Occipital lobe (tissue), 1 donor: ENCODE measurements at regions not wholly inside any gene's neighbourhood (a gene's known extent, or its start where the extent isn't known, plus 50 kb on each side); places are given as distances from the start of the nearest gene placed in this dataset.
A peak's percentile ranks its signal among the peaks of the same experiment; 100 is the strongest.
"Not testable (repeated sequence)": the region's sequence is repeated elsewhere in the genome, so short reads cannot be mapped to it uniquely, and the experiment has no call there.

Experiments
- DNase-seq: peaks from one replicate; lab custom pipeline; 2025; lab: John Stamatoyannopoulos, UW

DNA sequence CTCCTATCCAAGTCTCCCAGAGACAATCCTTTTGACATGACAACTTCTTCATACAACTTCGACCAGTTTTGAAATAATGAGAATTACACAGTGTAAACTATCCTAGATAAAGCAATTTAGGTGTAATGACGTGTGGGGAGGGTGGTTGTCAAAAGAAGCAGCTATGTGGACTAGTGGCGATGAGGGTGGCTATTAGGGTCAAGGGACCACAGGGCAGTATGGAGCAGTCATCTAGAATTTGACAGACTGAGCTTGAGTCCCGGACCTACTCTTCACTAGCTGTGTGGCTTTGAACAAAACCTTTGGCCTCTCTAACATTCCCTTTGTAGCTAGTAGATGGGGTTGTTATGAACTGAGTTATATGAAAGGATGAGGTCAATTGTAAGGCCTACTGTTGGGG, 247.1 kb downstream of the HAPSTR1 start:
- DNase-seq, result no peak

DNA sequence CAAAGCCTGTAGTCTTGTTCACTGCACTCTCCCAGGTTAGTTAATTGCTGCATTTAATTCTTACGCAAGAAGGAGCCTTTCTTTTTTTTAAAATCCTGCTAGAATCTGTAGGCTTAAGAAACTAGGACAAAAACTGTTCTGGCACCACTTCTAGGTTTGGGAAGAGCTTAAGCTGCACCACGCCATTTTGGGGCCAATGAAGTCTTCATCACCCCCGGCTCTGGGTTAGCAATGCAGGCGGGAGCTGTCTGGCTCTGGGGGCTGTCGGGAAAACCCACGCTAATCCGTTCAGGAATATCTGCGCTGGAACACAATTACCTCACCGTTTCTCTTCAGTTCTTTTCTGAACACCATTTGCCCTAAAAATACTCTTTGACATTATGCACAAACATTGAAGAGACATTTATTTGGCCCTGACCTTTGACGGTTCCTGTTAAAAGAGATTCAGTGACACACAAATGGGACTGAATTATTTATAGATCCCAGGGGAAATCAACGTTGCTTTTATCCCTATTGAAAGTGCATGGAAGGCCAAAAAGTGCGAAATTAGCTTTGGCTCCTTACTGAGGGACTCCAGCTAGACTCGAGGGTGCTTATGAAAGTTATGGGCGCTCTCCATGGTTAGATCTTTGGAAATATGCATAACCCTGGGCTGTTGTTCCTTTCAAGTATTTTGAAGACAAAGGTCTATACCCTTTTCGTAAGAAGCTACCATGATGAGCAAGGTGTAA, 249.2 kb downstream of the HAPSTR1 start:
- peak; percentile 38 for DNase-seq

DNA sequence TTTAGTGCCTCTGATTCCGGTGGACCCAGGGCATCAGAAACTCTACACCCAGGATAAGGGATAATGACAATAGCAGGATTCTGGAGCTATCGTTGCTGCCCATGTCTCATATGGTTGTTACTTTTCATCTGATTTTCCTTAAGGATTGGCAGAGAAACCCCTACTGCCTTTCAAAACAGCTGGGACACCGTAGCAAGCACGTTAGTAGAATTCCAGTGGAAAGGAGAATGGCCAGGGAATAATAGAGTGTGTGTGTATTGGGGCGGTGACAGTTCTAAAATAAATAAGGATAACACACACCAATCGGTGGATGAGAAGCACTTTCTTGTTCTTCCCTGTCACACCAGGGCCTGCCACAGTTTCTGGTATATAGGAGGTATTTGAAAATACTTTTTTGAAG, 251.8 kb downstream of the HAPSTR1 start:
- no peak for DNase-seq

DNA sequence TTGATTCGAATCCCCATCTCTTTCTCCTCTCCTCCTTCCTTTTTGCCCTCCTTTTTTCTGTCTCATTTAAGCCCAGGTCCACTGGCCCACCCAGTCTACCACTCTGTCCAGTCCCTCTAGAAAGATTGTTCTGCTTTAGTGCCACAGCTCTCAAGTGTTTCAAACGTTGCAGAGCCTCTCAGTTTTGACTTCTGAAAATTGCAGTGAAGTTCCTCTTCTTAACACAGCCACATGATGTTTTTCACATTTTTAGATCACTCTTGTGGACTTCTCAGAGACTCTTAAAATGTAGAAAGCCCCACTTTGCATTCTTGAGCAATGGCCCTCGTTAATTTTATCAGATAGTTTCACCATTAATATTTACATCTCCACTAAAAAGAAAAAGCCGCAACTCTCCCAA, 253.1 kb downstream of the HAPSTR1 start:
- DNase-seq, result no peak

GRCh38 chr16:9345046-9345445, 253.6 kb downstream of the HAPSTR1 start:
- DNase-seq, result no peak

DNA sequence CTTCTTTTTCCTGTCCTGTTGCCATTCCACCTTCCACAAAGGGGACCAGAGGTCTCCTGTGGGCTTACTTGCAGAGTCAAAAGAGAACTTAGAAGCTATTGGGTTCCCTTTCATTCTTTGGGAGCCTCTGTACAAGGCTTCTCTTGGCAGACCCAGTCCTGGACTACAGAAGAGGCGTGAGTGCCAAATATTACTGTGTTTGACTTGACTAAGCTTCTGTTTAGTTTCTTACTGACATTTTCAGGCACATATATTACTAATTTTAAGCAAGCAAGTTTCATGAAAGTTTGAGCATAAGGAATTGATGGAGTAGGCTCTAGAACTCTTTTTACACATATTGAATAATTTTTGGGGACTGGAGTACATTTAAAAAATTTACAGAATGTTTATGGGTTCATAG, 254.4 kb downstream of the HAPSTR1 start:
- DNase-seq, result no peak

DNA sequence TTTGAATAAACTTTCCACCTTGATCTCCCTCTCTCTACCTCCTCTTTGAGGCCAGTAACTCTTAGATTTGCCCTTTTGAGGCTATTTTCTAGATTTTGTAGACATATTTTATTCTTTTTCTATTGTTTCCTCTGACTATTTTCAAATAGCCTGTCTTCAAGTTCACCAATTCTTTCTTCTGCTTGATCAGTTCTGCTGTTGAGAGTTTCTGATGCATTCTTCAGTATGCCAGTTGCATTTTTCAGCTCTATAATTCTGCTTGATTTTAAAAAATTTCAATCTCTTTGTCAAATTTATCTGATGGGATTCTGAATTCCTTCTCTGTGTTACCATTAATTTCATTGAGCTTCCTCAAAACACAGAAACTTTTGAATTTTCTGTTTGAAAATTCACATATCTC, 257.5 kb downstream of the HAPSTR1 start:
- no peak for DNase-seq

- not testable (repeated sequence) for DNase-seq
Observed at GRCh38 chr16:9349373-9349960, 258.0 kb downstream of the HAPSTR1 start.

DNA sequence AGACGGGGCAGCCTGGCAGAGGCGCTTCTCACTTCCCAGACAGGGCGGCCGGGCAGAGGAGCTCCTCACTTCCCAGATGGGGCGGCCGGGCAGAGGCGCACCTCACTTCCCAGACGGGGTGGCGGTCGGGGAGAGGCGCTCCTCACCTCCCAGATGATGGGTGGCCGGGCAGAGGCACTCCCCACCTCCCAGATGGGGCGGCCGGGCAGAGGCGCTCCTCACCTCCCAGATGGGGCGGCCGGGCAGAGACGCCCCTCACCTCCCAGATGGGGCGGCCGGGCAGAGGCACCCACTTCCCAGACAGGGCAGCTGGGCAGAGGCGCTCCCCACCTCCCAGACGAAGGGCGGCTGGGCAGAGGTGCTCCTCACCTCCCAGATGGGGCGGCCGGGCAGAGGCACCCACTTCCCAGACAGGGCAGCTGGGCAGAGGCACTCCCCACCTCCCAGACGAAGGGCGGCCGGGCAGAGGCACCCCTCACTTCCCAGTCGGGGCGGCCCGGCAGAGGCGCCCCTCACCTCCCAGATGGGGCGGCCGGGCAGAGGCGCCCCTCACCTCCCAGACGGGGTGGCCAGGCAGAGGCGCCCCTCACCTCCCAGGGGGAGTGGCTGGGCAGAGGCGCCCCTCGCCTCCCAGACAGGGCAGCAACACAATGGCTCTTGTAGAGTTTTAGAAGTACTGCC, 258.8 kb downstream of the HAPSTR1 start:
- not testable (repeated sequence) for DNase-seq

DNA sequence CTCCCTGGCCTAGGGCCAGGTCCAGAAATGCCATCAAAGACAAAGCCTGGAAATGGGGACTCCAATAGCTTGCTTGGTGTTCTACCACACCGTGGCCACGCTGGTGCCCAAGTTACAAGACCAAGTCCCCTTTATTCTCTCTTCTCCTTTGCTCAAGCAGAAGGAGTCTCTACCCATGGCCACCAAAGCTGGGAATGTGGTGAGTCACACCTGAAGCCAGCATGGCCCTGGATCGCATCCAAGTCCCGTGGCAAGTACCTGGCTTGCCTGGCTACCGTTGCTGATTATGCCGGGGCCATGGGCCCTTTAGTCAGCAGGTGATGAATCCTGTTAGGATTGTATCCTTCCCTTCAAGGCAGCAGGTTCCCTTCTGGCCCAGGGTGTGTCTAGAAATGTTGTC, 260.0 kb downstream of the HAPSTR1 start:
- no peak for DNase-seq

DNA sequence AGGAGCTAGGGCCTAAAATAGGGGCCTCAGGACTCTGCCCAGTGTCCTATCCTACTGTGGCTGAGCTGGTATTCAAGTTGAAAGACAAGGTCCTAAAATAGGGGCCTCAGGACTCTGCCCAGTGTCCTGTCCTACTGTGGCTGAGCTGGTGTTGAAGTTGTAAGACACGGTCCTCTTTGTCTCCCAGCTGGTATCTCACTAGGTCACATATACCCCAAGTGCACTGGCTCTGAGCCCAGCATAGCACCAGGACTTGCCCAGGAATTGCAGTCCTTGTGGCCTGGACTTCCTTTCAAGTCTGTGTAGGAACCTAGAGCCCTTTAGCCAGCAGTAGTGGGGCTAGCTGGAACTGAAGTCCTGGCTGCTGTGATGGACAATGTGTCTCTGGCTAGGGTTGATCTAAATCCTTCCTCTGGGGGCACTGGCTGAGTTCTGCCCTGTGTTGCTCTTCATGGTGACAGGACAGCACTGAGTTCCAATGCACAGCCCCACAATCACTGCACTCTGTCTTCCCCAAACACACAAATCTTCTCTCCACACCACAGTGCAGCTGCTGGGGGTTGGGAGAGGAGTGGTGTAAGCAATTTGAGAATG, 260.5 kb downstream of the HAPSTR1 start:
- no peak for DNase-seq

- no peak for DNase-seq
Observed at GRCh38 chr16:9357829-9358228, 266.4 kb downstream of the HAPSTR1 start.

- no peak for DNase-seq
Observed at GRCh38 chr16:9360075-9360474, 268.6 kb downstream of the HAPSTR1 start.

DNA sequence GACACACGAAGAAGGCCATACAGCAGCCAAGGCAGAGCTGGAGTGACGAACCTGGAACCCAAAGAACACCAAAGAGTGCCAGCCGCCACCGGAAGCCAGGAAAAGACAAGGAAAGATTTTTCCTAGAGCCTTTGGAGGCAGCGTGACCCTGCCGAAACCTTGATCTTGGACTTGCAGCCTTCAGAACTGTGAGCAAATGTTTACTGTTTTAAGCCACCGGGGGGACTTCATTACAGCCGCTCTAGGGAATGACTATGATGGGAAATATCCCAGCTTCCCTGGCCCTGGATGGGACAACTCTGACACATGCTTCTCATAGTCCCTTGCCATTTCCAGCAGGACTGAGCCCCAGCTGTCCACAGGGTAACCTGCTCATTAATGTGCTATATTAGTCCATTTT, 270.6 kb downstream of the HAPSTR1 start:
- no peak for DNase-seq

DNA sequence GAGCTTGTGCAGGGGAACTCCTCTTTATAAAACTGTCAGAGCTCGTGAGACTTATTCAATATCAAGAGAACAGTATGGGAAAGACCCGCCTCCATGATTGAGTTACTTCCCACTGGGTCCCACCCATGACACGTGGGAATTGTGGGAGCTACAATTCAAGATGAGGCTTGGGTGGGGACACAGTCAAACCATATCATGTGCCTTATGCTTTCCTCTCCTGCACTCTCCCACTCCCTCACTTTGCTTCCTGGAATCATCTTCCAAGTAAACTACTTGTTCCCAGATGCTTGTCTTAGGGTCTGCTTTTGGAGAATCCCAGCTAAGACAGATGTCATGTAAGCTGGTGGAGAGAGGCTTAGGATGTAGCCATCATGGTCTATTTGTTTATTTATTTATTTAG, 271.2 kb downstream of the HAPSTR1 start:
- no peak for DNase-seq

GRCh38 chr16:9363520-9363919, 272.1 kb downstream of the HAPSTR1 start:
- DNase-seq, result no peak

DNA sequence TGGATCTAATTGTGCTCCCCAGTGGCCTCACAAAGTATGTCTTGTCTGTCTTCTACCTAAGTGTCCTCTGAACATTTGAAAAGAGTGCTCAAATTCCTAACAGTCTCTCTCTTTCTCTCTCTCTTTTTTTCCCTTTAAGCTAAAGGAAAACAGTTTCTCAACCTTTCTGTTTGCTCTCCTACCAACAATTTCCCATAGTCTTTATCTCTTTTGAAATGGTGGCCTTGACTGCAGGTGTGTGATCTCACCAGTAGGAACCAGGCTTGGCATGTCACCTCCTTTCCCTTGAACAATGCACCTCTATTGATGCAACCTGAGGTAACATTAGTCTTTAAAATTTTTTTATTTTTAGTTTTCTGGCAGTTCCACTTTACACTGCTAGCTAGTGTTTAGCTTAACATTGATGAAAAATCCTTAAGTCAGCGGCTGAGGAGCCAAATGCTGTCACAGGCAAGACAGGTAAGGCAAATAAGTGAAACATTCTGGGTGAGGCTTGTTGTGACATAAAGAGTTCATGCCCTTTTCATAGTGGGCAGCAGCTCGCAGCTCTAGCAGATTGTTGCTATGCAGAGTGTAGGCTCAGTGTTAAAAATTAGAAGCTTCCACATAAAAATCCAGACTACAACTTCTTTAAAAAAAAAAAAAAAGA, 273.4 kb downstream of the HAPSTR1 start:
- DNase-seq, result no peak

- DNase-seq, result peak; percentile 66
Observed at GRCh38 chr16:9365370-9365728, 273.9 kb downstream of the HAPSTR1 start.

GRCh38 chr16:9366048-9366969, 274.9 kb downstream of the HAPSTR1 start:
- DNase-seq, result no peak

- DNase-seq, result no peak
Observed at GRCh38 chr16:9370061-9370491, 278.6 kb downstream of the HAPSTR1 start.
